ENCODE measurements at regions not wholly inside any gene's neighbourhood (a gene's known extent, or its start where the extent isn't known, plus 50 kb on each side); places are given as distances from the start of the nearest gene placed in this dataset.
"Not testable (repeated sequence)": the region's sequence is repeated elsewhere in the genome, so short reads cannot be mapped to it uniquely, and the experiment has no call there.

GRCh38 chr3:89533275-89533674 is 425.9 kb downstream of the EPHA3 start:
- Mint-ChIP-seq H3K4me1 (no peaks in the 10 kb centered on the region), H3K27ac (no peak overlapping the region), H3K27me3 (no peaks in the 10 kb centered on the region), H3K4me3 (no peak overlapping the region), H3K36me3 (no peaks in the 10 kb centered on the region), H3K9me3 (peaks cover 2% of the 10 kb centered on the region)
- no peak for ATAC-seq

- not testable (repeated sequence) for H3K27me3 Mint-ChIP-seq
Observed at GRCh38 chr3:89554587-89554986, 447.2 kb downstream of the EPHA3 start.

GRCh38 chr3:89558711-89559110 is 451.3 kb downstream of the EPHA3 start:
- ATAC-seq: no peak
- no peaks in the 10 kb centered on the region for H3K27me3 Mint-ChIP-seq
- no peaks in the 10 kb centered on the region for H3K36me3 Mint-ChIP-seq
- H3K27ac Mint-ChIP-seq: no peak overlapping the region
- peaks cover 6% of the 10 kb centered on the region for H3K9me3 Mint-ChIP-seq
- no peak overlapping the region for H3K4me3 Mint-ChIP-seq
- no peaks in the 10 kb centered on the region for H3K4me1 Mint-ChIP-seq

More at GRCh38 chr3:89554587-89554986, 447.2 kb downstream of the EPHA3 start:
- H3K4me3 Mint-ChIP-seq, H3K9me3 Mint-ChIP-seq, ATAC-seq, H3K27ac Mint-ChIP-seq, H3K36me3 Mint-ChIP-seq, H3K4me1 Mint-ChIP-seq: not testable (repeated sequence)

GRCh38 chr3:89560568-89560967 is 453.1 kb downstream of the EPHA3 start:
- Mint-ChIP-seq H3K36me3 (no peaks in the 10 kb centered on the region), H3K4me3 (no peak overlapping the region), H3K4me1 (no peaks in the 10 kb centered on the region), H3K9me3 (peaks cover 12% of the 10 kb centered on the region), H3K27me3 (no peaks in the 10 kb centered on the region), H3K27ac (no peak overlapping the region)
- ATAC-seq: no peak

GRCh38 chr3:89562373-89562772 is 455.0 kb downstream of the EPHA3 start:
- Mint-ChIP-seq H3K4me1 (no peaks in the 10 kb centered on the region), H3K4me3 (no peak overlapping the region), H3K27me3 (no peaks in the 10 kb centered on the region), H3K36me3 (no peaks in the 10 kb centered on the region), H3K9me3 (peaks cover 20% of the 10 kb centered on the region), H3K27ac (no peak overlapping the region)
- no peak for ATAC-seq

- no peak overlapping the region for H3K27ac Mint-ChIP-seq
- H3K9me3 Mint-ChIP-seq: peaks cover 18% of the 10 kb centered on the region
- H3K4me1 Mint-ChIP-seq: no peaks in the 10 kb centered on the region
- ATAC-seq: no peak
- no peaks in the 10 kb centered on the region for H3K27me3 Mint-ChIP-seq
- H3K36me3 Mint-ChIP-seq: no peaks in the 10 kb centered on the region
- no peak overlapping the region for H3K4me3 Mint-ChIP-seq
Observed at GRCh38 chr3:89565098-89565497, 457.7 kb downstream of the EPHA3 start.

- Mint-ChIP-seq H3K27ac (no peak overlapping the region), H3K4me3 (no peak overlapping the region), H3K9me3 (peaks cover 10% of the 10 kb centered on the region), H3K36me3 (no peaks in the 10 kb centered on the region), H3K4me1 (no peaks in the 10 kb centered on the region), H3K27me3 (no peaks in the 10 kb centered on the region)
- no peak for ATAC-seq
Observed at GRCh38 chr3:89570465-89570864, 463.0 kb downstream of the EPHA3 start.

- Mint-ChIP-seq H3K36me3 (no peaks in the 10 kb centered on the region), H3K4me3 (no peak overlapping the region), H3K4me1 (no peaks in the 10 kb centered on the region), H3K27me3 (no peaks in the 10 kb centered on the region), H3K27ac (no peak overlapping the region), H3K9me3 (peaks cover 4% of the 10 kb centered on the region)
- peak; percentile 31 for ATAC-seq
Observed at GRCh38 chr3:89571298-89571697, 463.9 kb downstream of the EPHA3 start.

GRCh38 chr3:89571707-89572106 is 464.3 kb downstream of the EPHA3 start:
- no peaks in the 10 kb centered on the region for H3K4me1 Mint-ChIP-seq
- H3K9me3 Mint-ChIP-seq: peaks cover 3% of the 10 kb centered on the region
- no peaks in the 10 kb centered on the region for H3K36me3 Mint-ChIP-seq
- no peak for ATAC-seq
- no peaks in the 10 kb centered on the region for H3K27me3 Mint-ChIP-seq
- no peak overlapping the region for H3K27ac Mint-ChIP-seq
- H3K4me3 Mint-ChIP-seq: no peak overlapping the region

- Mint-ChIP-seq H3K4me1 (no peaks in the 10 kb centered on the region), H3K27me3 (no peaks in the 10 kb centered on the region), H3K4me3 (no peak overlapping the region), H3K36me3 (no peaks in the 10 kb centered on the region), H3K27ac (no peak overlapping the region), H3K9me3 (no peaks in the 10 kb centered on the region)
- ATAC-seq: no peak
Observed at GRCh38 chr3:89572261-89572660, 464.8 kb downstream of the EPHA3 start.

- Mint-ChIP-seq H3K27ac (no peak overlapping the region), H3K27me3 (no peaks in the 10 kb centered on the region), H3K4me1 (no peaks in the 10 kb centered on the region), H3K9me3 (no peaks in the 10 kb centered on the region), H3K4me3 (no peak overlapping the region), H3K36me3 (no peaks in the 10 kb centered on the region)
- no peak for ATAC-seq
Observed at GRCh38 chr3:89576417-89576816, 469.0 kb downstream of the EPHA3 start.

- no peaks in the 10 kb centered on the region for H3K36me3 Mint-ChIP-seq
- no peaks in the 10 kb centered on the region for H3K27me3 Mint-ChIP-seq
- H3K9me3 Mint-ChIP-seq: no peaks in the 10 kb centered on the region
- H3K4me1 Mint-ChIP-seq: no peaks in the 10 kb centered on the region
- ATAC-seq: no peak
- no peak overlapping the region for H3K4me3 Mint-ChIP-seq
- no peak overlapping the region for H3K27ac Mint-ChIP-seq
Observed at GRCh38 chr3:89577637-89578530, 470.5 kb downstream of the EPHA3 start.

- ATAC-seq: no peak
- Mint-ChIP-seq H3K4me3 (no peak overlapping the region), H3K27me3 (no peaks in the 10 kb centered on the region), H3K27ac (no peak overlapping the region), H3K36me3 (no peaks in the 10 kb centered on the region), H3K9me3 (no peaks in the 10 kb centered on the region), H3K4me1 (no peaks in the 10 kb centered on the region)
Observed at GRCh38 chr3:89580859-89581258, 473.4 kb downstream of the EPHA3 start.

GRCh38 chr3:89584398-89584797 is 477.0 kb downstream of the EPHA3 start:
- Mint-ChIP-seq H3K9me3 (peaks cover 4% of the 10 kb centered on the region), H3K27me3 (no peaks in the 10 kb centered on the region), H3K36me3 (no peaks in the 10 kb centered on the region), H3K4me1 (no peaks in the 10 kb centered on the region), H3K27ac (no peak overlapping the region), H3K4me3 (no peak overlapping the region)
- no peak for ATAC-seq

- Mint-ChIP-seq H3K27me3 (no peaks in the 10 kb centered on the region), H3K4me1 (no peaks in the 10 kb centered on the region), H3K9me3 (peaks cover 4% of the 10 kb centered on the region), H3K36me3 (no peaks in the 10 kb centered on the region), H3K27ac (no peak overlapping the region), H3K4me3 (no peak overlapping the region)
- no peak for ATAC-seq
Observed at GRCh38 chr3:89586256-89586655, 478.8 kb downstream of the EPHA3 start.

GRCh38 chr3:89586676-89587075 is 479.3 kb downstream of the EPHA3 start:
- no peak for ATAC-seq
- Mint-ChIP-seq H3K36me3 (no peaks in the 10 kb centered on the region), H3K4me1 (no peaks in the 10 kb centered on the region), H3K4me3 (no peak overlapping the region), H3K9me3 (peaks cover 4% of the 10 kb centered on the region), H3K27ac (no peak overlapping the region), H3K27me3 (no peaks in the 10 kb centered on the region)
